GM21723 (cell line): ENCODE measurements at regions not wholly inside any gene's neighbourhood (a gene's known extent, or its start where the extent isn't known, plus 50 kb on each side); places are given as distances from the start of the nearest gene placed in this dataset.

Source experiments
- ATAC-seq: cut with Tn5 transposase; IDR thresholded peaks from one replicate; pipeline ENCODE4 v1.9.1; 2021; ENCODE audit warnings: mild to moderate bottlenecking, moderate library complexity; ENCODE audit not compliant: unreplicated experiment

DNA sequence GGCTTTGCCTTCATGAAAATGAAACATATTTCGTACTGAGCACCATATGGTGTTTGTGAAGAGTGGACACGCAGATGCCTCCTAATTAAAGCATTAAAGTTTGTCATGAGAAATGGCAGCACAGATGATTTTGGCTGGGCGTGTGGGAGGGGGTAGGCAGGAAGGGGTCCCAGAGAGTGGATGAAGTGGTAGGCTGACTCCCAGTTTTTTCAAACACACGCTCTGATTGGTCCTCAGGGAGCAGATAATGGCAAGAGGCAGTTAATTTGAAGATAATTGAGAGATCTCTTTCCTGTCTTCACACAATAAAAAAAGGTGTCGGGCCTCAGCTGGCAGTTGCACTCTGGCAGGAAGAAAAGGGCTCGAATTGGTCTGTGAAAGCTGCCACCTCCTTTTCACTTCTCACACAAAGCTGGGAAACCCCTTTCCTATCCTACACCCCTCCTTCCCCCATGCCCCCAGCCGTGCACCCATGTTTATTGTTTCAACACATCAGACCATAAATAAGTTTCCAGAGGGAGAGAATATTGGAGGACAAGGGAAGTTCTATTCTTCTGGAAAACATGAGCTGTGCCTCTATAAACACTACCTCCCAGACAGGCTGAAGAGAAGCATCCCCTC, 429.6 kb downstream of the ARHGEF28 start:
- ATAC-seq, result no peak

DNA sequence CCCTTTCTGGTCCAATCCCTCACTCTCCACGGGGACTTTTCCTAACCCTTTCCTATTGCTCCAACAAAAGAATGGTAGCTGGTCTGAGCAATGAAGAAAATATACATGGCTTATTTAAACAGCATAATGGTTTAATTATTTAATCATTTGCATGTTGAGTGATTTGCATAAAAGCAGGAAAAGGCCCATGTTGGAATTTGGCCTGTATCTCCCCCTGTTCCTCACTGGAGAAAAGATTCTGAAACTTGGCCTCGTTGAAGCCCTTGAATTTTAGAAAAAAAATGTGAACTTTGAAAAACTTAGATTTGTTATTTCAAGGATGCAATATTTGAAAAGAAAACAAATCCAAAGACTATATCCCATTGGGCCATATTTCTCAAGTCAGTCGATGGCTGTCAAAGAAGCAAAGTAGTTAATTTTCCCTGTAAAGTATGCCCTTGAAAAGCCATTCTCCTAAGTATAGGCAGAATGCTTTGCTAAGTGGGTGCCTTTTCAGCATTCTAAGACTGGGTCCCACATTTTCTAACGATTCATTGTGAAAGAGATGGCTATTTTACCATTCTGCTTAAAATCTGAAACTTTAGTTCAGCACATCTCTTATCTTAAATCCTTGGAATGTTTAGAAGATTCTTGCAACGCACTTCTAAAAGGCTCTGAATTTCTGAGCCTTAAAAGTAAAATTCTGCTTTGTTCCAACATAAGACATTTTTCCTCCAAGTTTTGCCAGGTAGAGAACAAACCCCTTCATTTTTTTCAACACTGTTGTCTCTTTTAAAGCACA, 428.8 kb downstream of the ARHGEF28 start:
- ATAC-seq, result no peak

DNA sequence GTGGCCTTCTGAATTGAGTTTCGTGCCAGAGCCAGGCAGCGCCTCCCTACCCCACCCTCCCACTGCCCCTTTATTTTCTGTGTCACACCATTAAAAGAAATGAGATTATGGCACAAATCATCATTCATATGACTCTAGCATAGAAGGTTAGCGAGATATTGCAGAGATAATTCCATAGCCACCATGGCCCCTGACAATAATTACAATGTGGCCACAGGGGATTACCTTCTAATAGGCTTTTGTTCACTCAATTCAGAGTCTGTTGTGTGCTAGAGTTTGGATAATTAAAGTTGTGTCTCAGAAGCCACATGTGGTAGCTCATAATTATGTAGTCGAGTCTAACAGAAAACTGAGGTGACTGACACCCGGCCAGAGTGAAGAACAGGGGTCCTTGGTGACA, 428.1 kb downstream of the ARHGEF28 start:
- no peak for ATAC-seq

DNA sequence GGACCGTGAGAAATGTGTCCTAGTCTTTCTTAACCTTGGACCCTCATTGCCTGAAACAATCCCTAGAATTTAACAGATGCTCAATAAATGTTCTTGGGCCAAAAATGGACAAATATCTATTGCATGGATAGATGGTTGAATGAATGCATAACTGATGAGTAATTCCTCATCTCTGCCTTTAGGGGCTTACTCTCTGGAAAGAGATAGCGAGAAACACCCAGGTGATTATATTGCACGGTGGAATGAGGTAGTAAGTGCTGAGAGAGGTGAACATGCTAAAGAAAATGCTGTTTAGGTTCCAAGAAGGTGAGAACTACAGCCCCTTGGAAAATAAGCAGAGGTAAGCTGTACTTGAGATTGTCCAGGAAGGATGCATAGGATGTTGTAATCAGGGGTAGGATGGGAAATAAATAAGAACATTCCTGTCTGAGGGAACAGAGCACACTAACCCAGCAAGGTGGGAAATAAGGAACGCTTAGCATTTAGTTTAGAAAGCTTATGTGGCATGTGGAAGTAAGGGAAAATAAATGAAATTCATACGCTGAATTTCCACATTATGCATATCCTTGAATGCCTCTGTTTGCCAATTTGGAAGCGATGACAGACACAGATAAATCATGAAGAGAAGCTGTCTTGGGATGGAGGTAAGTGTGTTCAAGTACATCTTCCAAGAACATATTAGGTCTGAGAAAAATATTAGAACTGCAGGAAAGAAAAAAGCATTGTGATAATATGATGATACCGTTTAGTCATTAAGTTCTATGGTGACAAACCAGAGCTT, 426.6 kb downstream of the ARHGEF28 start:
- ATAC-seq, result no peak

DNA sequence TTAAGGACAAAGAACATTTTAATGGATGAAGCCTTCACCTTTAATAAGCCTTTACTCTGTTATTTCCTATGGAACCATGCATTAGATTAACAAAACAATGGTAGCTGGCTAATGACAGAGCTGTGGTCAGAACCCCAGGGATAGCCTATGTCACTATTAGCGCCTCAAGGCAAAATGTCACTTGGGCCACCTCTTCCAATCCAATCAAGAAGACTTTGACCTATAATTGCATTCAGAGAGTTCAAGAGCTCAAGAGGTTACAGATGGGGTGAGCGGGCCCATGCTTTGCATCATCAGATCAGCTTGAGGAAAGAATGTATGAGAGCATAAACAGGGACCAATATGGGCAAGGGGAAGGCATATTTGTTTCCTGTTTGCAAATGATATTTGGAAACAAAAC, 425.1 kb downstream of the ARHGEF28 start:
- ATAC-seq, result no peak

DNA sequence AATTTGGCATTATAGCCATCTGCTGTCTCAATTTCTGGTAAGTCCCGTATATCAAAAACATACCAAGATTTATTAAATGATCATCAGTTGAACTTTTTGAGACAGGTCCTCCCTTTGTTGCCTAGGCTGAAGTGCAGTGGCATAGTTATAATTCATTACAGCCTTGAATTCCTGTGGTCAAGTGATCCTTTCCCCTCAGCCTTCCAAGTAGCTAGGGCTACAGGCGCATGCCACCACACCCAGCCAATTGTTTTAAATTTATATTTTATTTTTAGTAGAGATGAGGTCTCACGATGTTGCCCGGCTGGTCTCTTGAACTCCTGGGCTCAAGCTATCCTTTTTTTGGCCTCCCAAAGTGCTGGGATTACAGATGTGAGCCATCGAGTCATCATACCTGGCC, 418.9 kb downstream of the ARHGEF28 start:
- no peak for ATAC-seq

DNA sequence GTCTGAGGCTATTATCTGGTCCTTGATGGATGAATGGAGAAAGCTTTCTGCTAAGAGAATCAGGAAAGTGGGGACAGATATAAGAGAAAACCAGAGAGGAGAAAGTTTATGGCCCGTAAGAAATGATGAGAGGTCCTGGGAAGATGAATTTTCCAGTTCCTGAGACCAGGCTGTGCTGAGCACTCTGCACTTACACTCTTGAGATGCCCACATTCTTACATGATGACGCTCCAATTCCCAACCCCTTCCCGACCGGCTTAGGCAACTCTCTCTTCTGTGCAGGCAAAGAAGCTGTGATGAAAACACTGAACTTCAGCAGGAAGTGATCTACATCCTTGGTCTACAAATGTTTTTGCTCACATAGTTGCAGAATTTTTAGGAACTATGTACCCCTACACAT, 417.0 kb downstream of the ARHGEF28 start:
- ATAC-seq, result no peak

DNA sequence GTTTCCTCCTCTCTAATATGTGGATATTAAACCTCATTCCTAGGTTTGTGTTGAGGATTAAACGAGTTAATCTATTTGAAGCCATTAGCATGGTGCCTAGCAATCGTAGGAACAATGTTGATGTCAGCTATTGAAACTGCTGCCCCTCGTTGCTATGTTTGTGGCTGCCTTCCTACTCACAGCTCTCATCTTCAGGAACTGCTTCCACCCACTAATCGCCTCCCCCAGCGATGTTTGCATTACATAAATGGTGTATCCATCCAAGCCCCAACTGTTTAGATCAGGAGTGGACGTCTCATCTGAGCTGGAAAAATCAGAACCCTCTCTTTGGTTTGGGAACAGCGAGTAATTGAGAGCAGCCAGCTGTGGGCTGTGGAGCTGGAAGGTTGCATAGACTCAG, 416.6 kb downstream of the ARHGEF28 start:
- ATAC-seq, result no peak

DNA sequence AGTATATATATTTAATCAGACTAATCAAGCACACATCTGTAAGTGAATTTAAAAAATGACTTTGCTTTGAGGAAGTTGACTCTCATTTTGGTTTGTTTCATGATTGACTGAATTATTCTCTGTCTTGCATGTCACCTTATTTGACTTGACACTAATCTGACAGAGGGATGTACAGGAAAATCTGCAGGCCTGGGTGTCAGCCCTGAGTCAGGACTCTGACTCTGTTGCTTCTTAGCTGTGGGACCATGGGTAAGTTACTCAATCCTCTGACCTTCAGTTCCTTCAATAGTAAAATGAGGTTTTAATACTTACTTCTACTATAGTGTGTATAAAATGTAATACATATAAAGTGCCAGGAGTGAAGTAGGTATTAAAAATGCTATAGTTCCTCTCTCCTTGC, 415.9 kb downstream of the ARHGEF28 start:
- no peak for ATAC-seq

DNA sequence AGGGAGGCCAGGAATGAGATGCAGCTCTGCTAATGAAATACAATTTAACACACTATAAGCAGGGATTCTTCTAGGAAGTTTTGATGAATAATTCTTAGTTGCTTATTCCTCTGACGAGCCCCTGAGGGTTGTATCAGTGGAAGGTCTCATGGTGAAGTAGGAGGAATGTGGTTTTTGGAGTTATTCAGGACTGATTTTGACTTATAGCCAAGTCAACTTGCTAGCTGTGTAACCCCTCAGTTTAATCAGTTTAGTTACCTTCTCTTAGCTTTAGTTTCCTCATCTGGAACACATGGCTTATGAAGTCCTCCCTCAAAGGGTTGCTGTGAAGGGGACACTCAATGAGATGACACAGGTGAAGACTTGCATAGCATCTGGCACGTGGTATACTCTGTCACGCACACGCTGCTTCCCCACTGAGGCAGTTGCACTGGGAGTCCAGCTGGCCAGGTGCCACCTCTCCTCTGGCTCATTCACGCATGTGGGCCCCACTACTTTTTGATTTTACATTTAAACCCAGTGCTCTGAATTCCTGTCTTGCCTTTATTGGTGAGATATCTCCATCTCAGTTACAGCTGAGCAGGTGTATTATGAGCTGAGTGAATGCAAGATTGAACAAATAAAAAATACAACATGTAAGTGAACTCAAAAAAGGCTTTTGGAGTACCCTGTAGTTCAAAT, 415.0 kb downstream of the ARHGEF28 start:
- no peak for ATAC-seq

DNA sequence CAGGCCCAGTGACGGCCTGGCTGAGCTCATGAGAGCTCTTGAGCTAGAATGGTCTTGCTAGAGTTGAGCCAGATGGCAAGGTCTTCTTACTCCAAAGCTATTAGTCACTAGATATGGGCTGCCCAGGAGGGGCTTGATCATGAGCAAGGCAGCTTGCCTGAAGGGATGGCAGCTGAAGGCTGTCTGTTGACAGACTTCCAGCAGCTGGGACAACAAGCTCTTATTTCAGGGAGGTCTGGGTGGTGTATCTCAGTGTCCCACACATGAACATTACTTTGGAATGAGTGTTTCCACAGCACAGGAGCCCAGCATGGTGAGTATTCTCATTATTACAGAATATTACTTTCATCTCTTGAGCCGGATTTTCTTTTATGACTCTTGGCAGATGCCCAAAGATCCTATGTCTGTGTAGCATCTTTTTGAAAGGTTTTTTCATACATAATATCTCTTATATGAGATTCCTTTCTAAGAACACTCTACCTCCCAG, 414.1 kb downstream of the ARHGEF28 start:
- no peak for ATAC-seq

DNA sequence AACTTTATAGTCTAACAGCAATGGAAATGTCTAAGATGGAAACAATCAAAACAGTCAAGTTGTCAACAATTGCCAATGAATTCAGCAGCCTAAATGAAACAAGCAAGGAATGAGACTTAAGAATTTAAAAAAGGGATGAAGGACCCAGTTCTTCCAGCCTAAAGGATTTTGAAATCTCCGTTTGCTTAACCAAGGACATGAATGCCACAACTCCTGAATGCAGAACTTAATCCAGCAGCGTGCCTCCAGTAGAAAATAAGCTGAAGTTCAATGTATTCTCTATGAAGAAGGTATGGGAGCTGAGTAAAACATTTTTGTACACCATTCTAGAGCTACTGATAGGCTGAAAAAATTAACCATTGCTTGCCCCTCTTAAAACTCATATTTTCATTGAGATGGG, 411.3 kb downstream of the ARHGEF28 start:
- ATAC-seq, result no peak

DNA sequence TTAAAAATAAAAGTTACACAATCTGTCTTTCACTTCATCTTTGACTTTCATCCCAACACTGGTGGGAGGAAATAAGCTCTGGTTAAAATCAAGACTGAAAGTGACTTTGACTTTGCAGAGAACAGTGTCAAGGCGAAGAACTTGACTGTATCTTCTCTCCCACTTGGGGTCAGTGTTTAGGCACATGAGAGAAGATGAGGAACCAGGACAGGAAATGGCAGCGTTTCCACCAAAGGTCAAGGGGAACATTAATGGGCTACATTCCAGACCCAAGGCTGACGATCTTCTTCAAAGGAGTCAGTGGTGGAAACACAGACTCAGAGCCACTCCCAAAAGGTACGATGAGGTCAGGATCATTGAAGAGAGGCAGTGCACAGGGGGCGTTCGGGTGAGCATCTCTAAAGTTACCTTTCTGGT, 409.5 kb downstream of the ARHGEF28 start:
- ATAC-seq, result peak; percentile 46

DNA sequence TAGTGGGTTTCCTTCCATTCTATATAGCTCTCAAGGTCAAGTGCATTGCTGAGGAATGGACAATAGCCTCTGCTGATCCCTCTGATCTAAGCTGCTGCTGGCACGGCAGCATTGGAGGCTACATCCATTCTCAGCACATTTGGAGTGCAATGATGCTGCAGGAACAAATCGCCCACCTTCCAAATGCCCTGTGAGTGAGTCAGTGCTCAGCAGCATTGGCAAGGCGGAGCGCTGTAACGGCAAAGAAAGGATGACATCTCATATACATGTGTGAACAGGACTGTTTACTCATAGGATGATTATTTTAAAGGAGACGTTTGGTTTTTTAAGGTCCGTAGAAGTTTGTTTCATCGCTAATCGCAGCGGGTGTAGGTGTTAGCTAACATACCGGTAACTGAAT, 408.7 kb downstream of the ARHGEF28 start:
- ATAC-seq, result no peak

DNA sequence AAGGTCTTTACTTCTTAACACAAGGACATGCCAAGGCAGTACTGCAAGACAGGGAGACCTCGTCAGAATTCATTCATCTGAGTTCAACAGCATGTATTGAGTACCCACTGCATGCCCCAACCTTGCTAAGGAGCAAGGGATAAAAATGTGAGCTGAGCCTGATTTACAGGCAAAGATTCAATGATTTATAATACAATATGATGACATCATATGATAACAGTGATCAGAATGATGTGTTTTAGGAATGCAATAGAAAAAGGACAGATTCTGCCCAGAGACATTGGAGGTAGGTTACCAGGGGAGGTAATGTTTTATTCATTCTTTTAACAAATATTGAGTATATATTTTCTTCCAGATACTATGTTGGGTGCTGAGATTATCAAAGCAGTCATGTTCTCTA, 406.6 kb downstream of the ARHGEF28 start:
- ATAC-seq, result no peak

DNA sequence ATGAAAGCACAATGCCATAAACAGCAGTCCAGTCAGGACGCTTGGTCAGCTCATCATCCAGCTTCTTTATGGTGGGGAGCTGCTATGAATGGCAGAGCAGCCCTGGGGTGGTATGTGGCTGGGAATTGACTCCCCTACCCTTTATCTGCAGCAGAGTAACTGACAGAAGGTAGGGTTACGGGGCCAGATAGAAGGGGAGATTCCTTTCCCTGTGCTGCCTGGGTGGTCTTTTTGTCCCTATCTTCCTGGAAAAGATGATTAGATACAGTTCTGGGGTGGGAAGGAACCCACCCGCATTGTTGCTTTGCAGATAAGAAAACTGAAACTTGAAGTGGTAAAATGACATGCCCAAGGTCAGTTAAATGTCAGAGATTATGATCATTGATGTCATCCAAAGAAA, 405.5 kb downstream of the ARHGEF28 start:
- ATAC-seq, result no peak

DNA sequence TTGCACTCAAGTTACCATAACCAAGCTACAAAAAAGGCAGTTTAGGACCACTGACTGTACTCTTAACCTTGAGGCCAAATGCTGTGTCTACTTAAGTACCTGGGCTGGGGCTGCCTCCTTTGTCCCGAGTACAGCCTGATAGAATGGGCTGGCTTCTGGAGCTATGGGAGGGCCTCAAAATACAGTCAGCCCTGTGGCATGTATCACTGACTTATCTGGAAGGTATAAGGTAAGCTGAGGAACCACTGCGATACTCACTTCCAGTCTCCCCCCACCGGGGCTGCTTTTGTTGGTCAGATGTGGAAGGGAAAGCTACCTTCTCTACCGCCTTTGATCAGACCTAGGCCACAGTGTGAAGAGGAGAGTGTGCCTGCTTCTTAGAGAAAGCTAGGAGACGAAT, 404.8 kb downstream of the ARHGEF28 start:
- no peak for ATAC-seq

DNA sequence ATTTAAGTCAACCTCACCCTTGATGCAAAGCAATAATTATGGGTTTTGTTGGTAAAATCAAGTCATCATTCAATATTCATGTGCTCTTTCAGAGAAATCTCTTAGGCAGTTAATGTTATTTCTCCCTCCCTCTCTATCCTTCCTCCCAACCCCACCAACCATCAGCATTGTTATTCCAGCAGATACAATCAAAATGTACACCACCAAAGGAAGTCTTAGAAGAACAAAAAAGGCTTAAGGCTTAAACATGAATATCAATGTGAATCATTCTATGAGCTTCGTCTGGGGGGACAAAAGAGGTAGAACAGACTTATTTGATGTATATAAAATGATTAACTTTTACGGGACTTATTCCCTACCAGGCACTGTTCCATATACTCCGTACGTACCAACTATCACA, 404.4 kb downstream of the ARHGEF28 start:
- no peak for ATAC-seq

DNA sequence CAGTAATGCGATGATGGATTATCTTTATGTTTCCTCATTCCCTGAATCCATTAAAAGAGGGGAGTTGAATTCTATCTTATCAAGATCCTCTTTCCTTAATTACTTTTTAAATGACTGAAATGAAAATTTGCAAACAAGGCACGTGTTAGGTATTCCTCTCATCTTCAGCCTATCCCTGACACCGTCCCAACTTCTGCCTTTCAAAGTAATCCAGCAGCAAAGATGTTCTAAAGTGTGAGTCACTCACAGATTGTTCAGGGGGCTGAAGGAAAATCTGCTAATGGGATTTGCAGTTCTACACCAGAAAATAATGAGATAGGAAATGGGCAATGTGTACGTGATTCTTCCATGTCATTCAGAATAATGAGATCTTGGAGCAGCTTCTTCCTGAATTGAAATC, 403.0 kb downstream of the ARHGEF28 start:
- ATAC-seq, result no peak

DNA sequence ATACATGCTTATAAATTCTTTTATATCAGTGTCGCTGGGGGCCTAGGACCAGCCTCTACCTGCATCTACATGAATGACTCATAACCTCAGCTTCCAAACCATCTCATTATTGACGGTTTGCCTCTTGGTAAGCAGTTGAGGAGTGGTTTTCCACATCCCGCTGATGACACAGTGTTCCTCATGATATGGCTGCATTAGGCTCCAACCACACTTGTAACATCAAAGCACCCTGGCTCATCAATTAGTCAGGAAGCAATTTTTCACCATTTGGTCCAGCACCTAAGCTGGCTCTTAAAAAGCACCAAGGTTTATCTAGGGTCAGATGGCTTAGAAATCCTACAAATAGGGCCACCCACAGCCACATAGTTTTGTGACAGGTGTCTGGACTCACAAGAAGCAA, 402.4 kb downstream of the ARHGEF28 start:
- no peak for ATAC-seq

DNA sequence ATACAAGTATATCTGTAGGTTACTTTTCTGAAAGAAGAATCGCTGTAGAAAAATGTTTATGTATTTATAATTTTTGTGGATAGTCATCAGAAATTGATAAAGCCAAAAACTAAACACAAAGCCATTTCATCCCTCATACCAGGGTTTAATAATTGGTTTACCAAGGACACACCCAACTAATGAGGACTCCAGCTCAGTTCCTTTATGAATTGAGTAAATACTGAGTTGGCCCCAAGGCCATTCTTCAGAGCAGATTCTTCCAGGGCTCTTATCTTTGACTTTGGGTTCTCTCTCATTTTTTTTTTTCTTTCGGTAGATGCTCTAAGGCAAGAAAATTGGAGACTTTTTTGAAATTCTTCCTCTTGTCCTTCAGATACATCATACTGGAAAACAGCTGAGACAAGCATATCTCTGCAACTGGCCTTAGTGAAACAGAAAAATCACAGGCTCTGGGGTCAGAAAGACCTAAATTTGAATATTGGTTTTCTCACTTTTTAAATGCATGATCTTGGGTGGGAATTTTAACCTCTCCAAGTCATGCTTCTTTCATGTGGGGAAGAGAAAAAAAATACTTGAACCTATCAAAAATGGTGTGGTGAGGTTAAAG, 401.8 kb downstream of the ARHGEF28 start:
- ATAC-seq, result no peak
